Spleen (tissue), 11 donors: ENCODE measurements at regions not wholly inside any gene's neighbourhood (a gene's known extent, or its start where the extent isn't known, plus 50 kb on each side); places are given as distances from the start of the nearest gene placed in this dataset.

Source experiments
- DNase-seq: peaks from one replicate; pipeline ENCODE4 v3.0.0-alpha.2; 2020
- H3K27ac ChIP-seq, 8 donors: fragments of 200-600 bp; sonication (generic) in 7 of 8; 1 replicate in 4 of 8; 2 replicates in 4 of 8; pipeline versions ENCODE4 v1.5.0 to v1.8.0; 2016 to 2021; ENCODE audit warnings: inconsistent platforms in 4 of 8, mild to moderate bottlenecking in 4 of 8, moderate library complexity in 1 of 8
- H3K27me3 ChIP-seq, 7 donors: fragments of 200-600 bp; sonication (generic) in 6 of 7; replicated peaks in 1 of 7; 1 replicate in 4 of 7; 2 replicates in 3 of 7; pipeline versions ENCODE4 v1.5.0 to v1.8.0; 2016 to 2021; ENCODE audit warnings: inconsistent platforms in 3 of 7, mild to moderate bottlenecking in 1 of 7
- H3K36me3 ChIP-seq, 6 donors: fragments of 200-600 bp; sonication (generic) in 5 of 6; 1 replicate in 4 of 6; 2 replicates in 2 of 6; pipeline versions ENCODE4 v1.5.0 to v1.8.0; 2016 to 2021; ENCODE audit warnings: inconsistent platforms in 2 of 6
- H3K4me1 ChIP-seq, 6 donors: fragments of 200-600 bp; sonication (generic) in 5 of 6; 1 replicate in 3 of 6; 2 replicates in 3 of 6; pipeline versions ENCODE4 v1.5.0 to v1.8.0; 2016 to 2021; ENCODE audit warnings: inconsistent platforms in 3 of 6
- H3K4me3 ChIP-seq, 8 donors: fragments of 200-600 bp; sonication (generic) in 7 of 8; 1 replicate in 4 of 8; 2 replicates in 4 of 8; pipeline versions ENCODE4 v1.5.0 to v1.8.0; 2016 to 2021; ENCODE audit warnings: inconsistent platforms in 4 of 8, mild to moderate bottlenecking in 4 of 8, moderate library complexity in 2 of 8
- H3K9me3 ChIP-seq, 8 donors: fragments of 200-600 bp; sonication (generic) in 7 of 8; 1 replicate in 4 of 8; 2 replicates in 4 of 8; pipeline versions ENCODE4 v1.5.0 to v1.8.0; 2016 to 2021; ENCODE audit warnings: inconsistent platforms in 4 of 8
- POLR2A ChIP-seq, 3 donors: fragments of 450-650 bp; IDR thresholded peaks; one replicate each; pipeline ENCODE4 v1.5.1; 2017; ENCODE audit warnings: antibody characterized with exemption in 3 of 3, mild to moderate bottlenecking in 1 of 3
- POLR2AphosphoS5 ChIP-seq, 3 donors: sonication (generic); formaldehyde crosslinking; IDR thresholded peaks; one replicate each; pipeline ENCODE4 v1.5.1; 2017; ENCODE audit warnings: antibody characterized with exemption in 3 of 3
- WGBS, 5 donors: extraction: QIAGEN DNeasy Blood & Tissue Kit in 3 of 5; methylation state at CpG; one replicate each; pipeline versions ENCODE4 v1.1.5 to v1.1.7; 2013 to 2018; 5-methylcytosine and 5-hydroxymethylcytosine counted together
- intact Hi-C: fragments of 100-400 bp; cut with DNase I; formaldehyde crosslinking; loops from one replicate; pipeline ENCODE4 v1.15.0; 2023; ENCODE audit warnings: low total_unique reads
- TF ChIP-seq, protein P1 (sequence below), 11 experiments: fragments of 200-600 bp in 7 of 11; fragments of 450-650 bp in 4 of 11; sonication (generic) in 4 of 11; IDR thresholded peaks in 8 of 11; conservative IDR thresholded peaks in 3 of 11; 1 replicate in 7 of 11; 2 replicates in 4 of 11; pipeline versions ENCODE4 v1.4.0 to v1.8.0; 2016 to 2021; ENCODE audit warnings: antibody characterized with exemption in 11 of 11, inconsistent platforms in 4 of 11, mild to moderate bottlenecking in 1 of 11
- donor health status: healthy with polysubstance abuse.
- donor health status: DM: no; HTN: no; CAD: no; lungs with moderate emphysema.
- donor health status: DM: no; HTN: no; CAD: no.
- donor health status: Bipolar disorder and iron deficiency.
- donor health status: healthy.
- donor health status: DM: no; HTN: no; CAD: no.
- donor health status: DM: yes; HTN: yes; CAD: no.

DNA sequence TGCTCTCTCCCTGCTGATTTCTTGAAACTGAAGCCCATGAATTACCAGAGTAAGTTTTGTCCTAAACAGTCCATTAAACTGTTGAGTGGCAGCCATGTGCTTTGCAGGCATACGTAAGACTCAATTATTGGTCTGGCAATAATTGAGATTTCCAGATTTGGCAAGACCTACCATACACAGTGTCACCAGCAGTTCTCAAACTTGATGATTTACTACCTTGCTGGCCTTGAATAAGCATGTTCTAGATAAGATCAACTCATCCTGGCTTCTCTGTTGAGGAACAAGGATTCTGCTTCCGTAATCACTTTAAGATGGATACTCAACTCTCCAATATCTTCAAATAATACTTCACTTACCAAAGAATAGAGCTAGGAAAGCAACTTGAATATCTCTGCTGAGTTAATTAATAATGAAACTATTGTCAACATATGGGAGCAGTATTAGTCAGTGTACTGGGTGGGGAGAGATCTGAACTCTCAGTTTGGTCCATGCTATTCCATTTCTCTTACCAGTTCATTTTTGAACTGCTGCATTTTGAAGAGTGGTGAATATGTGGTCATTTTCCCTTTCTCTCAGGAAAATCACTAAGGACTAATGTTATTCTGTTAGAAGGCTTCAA lies 181.4 kb downstream of the IPMK start:
- TF ChIP-seq POLR2AphosphoS5 (IDR thresholded peaks at IDR 0.05) = no peak
- TF ChIP-seq POLR2A (IDR thresholded peaks at IDR 0.05) = no peak
- TF ChIP-seq, protein P1, sequence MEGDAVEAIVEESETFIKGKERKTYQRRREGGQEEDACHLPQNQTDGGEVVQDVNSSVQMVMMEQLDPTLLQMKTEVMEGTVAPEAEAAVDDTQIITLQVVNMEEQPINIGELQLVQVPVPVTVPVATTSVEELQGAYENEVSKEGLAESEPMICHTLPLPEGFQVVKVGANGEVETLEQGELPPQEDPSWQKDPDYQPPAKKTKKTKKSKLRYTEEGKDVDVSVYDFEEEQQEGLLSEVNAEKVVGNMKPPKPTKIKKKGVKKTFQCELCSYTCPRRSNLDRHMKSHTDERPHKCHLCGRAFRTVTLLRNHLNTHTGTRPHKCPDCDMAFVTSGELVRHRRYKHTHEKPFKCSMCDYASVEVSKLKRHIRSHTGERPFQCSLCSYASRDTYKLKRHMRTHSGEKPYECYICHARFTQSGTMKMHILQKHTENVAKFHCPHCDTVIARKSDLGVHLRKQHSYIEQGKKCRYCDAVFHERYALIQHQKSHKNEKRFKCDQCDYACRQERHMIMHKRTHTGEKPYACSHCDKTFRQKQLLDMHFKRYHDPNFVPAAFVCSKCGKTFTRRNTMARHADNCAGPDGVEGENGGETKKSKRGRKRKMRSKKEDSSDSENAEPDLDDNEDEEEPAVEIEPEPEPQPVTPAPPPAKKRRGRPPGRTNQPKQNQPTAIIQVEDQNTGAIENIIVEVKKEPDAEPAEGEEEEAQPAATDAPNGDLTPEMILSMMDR (IDR thresholded peaks at IDR 0.05 in 8 of 11, conservative IDR thresholded peaks at IDR 0.05 in 3 of 11) = no peak
- WGBS, 5 donors = 66 to 81% (median 77%) methylated on average over 2 of the region's 2 CpGs
- H3K36me3 ChIP-seq = no peaks in the 10 kb centered on the region
- no peaks in the 10 kb centered on the region for H3K27me3 ChIP-seq
- H3K4me1 ChIP-seq = no peaks in the 10 kb centered on the region
- H3K27ac ChIP-seq = no peak overlapping the region
- no peaks in the 10 kb centered on the region for H3K9me3 ChIP-seq
- intact Hi-C loops = no loop called here
- DNase-seq = no peak
- H3K4me3 ChIP-seq = no peak overlapping the region

DNA sequence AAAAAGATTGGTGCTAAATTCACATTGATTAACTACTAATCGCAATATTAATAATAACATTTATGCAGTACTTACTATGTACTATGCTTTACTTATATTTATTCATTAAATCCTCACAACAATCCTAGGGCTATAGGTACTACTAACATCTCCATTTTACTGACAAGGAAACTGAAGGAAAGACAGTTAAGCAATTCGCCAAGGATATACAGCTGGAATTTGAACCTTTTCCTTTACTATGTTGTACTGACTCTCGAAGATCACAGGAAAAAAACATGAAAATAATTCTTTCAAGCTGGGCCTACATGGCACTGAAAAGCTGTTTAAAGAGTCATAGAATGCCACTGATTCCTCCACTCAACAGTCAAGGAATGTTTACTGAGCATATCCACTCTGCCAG lies 185.4 kb downstream of the IPMK start:
- H3K4me3 ChIP-seq = no peak overlapping the region
- H3K27ac ChIP-seq = no peak overlapping the region
- DNase-seq = no peak
- 83 to 91% (median 87%) methylated on average over 3 of the region's 3 CpGs for WGBS, 5 donors
- H3K4me1 ChIP-seq = no peaks in the 10 kb centered on the region
- TF ChIP-seq POLR2AphosphoS5 (IDR thresholded peaks at IDR 0.05) (no peak), POLR2A (IDR thresholded peaks at IDR 0.05) (no peak)
- TF ChIP-seq, protein P1 (IDR thresholded peaks at IDR 0.05 in 8 of 11, conservative IDR thresholded peaks at IDR 0.05 in 3 of 11) = no peak
- no peaks in the 10 kb centered on the region for H3K36me3 ChIP-seq
- H3K9me3 ChIP-seq = no peaks in the 10 kb centered on the region
- H3K27me3 ChIP-seq = no peaks in the 10 kb centered on the region
- intact Hi-C loops = no loop called here

DNA sequence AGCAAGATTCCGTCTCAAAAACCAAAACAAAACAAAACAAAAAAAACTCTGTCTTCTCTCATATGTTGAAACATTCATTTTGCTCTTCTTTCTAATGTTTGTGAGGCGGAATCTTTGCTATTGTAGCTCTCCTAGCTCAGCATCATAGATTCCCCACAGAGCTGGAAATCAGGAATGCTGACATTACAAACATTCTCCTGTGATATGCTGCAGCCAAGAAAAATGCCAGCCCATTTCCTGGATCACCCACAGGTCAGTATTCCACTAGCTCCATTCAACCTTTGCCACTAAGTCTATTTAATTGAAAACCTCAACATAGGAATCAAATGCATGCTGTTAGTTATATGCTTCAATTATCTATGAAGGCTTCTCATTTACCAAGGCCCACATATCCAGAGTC lies 186.3 kb downstream of the IPMK start:
- no peak for DNase-seq
- no peaks in the 10 kb centered on the region for H3K4me1 ChIP-seq
- no peak overlapping the region for H3K4me3 ChIP-seq
- no peaks in the 10 kb centered on the region for H3K27me3 ChIP-seq
- no peak overlapping the region for H3K27ac ChIP-seq
- TF ChIP-seq POLR2A (IDR thresholded peaks at IDR 0.05) (no peak), POLR2AphosphoS5 (IDR thresholded peaks at IDR 0.05) (no peak)
- TF ChIP-seq, protein P1 (IDR thresholded peaks at IDR 0.05 in 8 of 11, conservative IDR thresholded peaks at IDR 0.05 in 3 of 11) = no peak
- WGBS, 5 donors = 21 to 71% (median 46%) methylated on average over 2 of the region's 2 CpGs
- H3K9me3 ChIP-seq = no peaks in the 10 kb centered on the region
- intact Hi-C loops = no loop called here
- H3K36me3 ChIP-seq = no peaks in the 10 kb centered on the region

DNA sequence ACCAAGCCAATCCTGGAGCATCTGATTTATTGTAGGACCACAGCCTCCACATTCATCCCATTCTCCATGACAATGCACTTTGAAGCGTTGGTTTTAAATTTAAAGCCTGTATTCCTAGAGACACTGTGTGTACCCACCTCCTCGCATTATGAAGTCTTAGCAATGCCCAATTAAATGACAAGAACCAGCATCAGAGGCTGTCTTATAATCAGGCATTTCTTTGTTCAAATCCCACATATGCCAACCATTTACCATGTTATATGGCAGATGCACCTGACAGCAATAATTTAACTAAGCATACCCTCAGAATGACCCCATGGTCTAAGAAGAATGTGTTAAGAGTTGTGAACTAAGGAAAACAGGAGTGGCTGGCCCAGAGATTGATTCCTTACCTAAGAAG lies 188.2 kb downstream of the IPMK start:
- no peaks in the 10 kb centered on the region for H3K36me3 ChIP-seq
- H3K4me3 ChIP-seq = no peak overlapping the region
- H3K27me3 ChIP-seq = no peaks in the 10 kb centered on the region
- H3K4me1 ChIP-seq = no peaks in the 10 kb centered on the region
- H3K9me3 ChIP-seq = no peaks in the 10 kb centered on the region
- TF ChIP-seq POLR2A (IDR thresholded peaks at IDR 0.05) = no peak
- no peak for TF ChIP-seq POLR2AphosphoS5 (IDR thresholded peaks at IDR 0.05)
- TF ChIP-seq, protein P1 (IDR thresholded peaks at IDR 0.05 in 8 of 11, conservative IDR thresholded peaks at IDR 0.05 in 3 of 11) = no peak
- WGBS, 5 donors = 85 to 96% (median 91%) methylated on average over 2 of the region's 2 CpGs
- H3K27ac ChIP-seq = no peak overlapping the region
- no peak for DNase-seq
- intact Hi-C loops = no loop called here
